Keratinocyte (primary cell): ENCODE measurements at regions not wholly inside any gene's neighbourhood (a gene's known extent, or its start where the extent isn't known, plus 50 kb on each side); places are given as distances from the start of the nearest gene placed in this dataset.

Experiments
- CTCF ChIP-seq, 3 experiments: IDR thresholded peaks in 1 of 3; conservative IDR thresholded peaks in 1 of 3; optimal IDR thresholded peaks in 1 of 3; 2 replicates in 2 of 3; 3 replicates in 1 of 3; pipeline versions ENCODE3 to v1.5.1; 2011; ENCODE audit warnings: low read length in 3 of 3, mild to moderate bottlenecking in 3 of 3, moderate library complexity in 2 of 3, control low read depth in 1 of 3, inconsistent platforms in 1 of 3; ENCODE audit not compliant: insufficient read depth in 2 of 3; ENCODE audit errors: extremely low read depth in 1 of 3
- EZH2 ChIP-seq: IDR thresholded peaks from one replicate; pipeline ENCODE4 v1.6.1; 2012; ENCODE audit warnings: inconsistent platforms, mild to moderate bottlenecking, low read length, moderate library complexity

- TF ChIP-seq CTCF (optimal IDR thresholded peaks at IDR 0.05 in 1 of 3, IDR thresholded peaks at IDR 0.05 in 1 of 3, conservative IDR thresholded peaks at IDR 0.05 in 1 of 3; ENCODE audit: extremely low read depth in 1 of 3, insufficient read depth in 2 of 3, low read length in 3 of 3): peak; percentile 70 to 82 (median 79)
- no peak for TF ChIP-seq EZH2
Measured at GRCh38 chr6:54717849-54718455, 128.6 kb upstream of the FAM83B start.
